Endodermal cell (in vitro differentiated cells): ENCODE measurements at regions not wholly inside any gene's neighbourhood (a gene's known extent, or its start where the extent isn't known, plus 50 kb on each side); places are given as distances from the start of the nearest gene placed in this dataset.

Experiments used
- DNase-seq: peaks from one replicate; pipeline ENCODE4 v3.0.0-alpha.2; 2017
- H3K27ac ChIP-seq: 2 replicates; pipeline ENCODE4 v1.5.1; 2013; ENCODE audit warnings: mild to moderate bottlenecking, low read depth, low read length, moderate library complexity
- H3K27me3 ChIP-seq: 2 replicates; pipeline ENCODE4 v1.6.1; 2013; ENCODE audit warnings: mild to moderate bottlenecking, low read length, moderate library complexity; ENCODE audit not compliant: insufficient read depth, control insufficient read depth, poor library complexity, severe bottlenecking
- H3K36me3 ChIP-seq: 2 replicates; pipeline ENCODE4 v1.7.0; 2013; ENCODE audit warnings: mild to moderate bottlenecking, low read length, moderate library complexity; ENCODE audit not compliant: control insufficient read depth, insufficient read depth
- H3K4me1 ChIP-seq: one replicate; pipeline ENCODE4 v1.7.0; 2013; ENCODE audit warnings: low read length; ENCODE audit not compliant: control insufficient read depth, insufficient read depth
- H3K4me3 ChIP-seq: 2 replicates; pipeline ENCODE4 v1.5.1; 2013; ENCODE audit warnings: mild to moderate bottlenecking, low read length, moderate library complexity
- H3K9ac ChIP-seq: 2 replicates; pipeline ENCODE4 v1.6.1; 2013; ENCODE audit warnings: mild to moderate bottlenecking, low read length, moderate library complexity; ENCODE audit not compliant: poor library complexity, severe bottlenecking; ENCODE audit errors: extremely low read depth
- H3K9me3 ChIP-seq: 2 replicates; pipeline ENCODE4 v1.6.1; 2013; ENCODE audit warnings: mild to moderate bottlenecking, low read length, moderate library complexity; ENCODE audit not compliant: control insufficient read depth
- H3K27ac Mint-ChIP-seq: 2 replicates; pipeline ENCODE4 v1.8.0; 2020; ENCODE audit warnings: mixed read lengths
- H3K27me3 Mint-ChIP-seq: 2 replicates; pipeline ENCODE4 v1.8.0; 2021; ENCODE audit warnings: mild to moderate bottlenecking, mixed read lengths; ENCODE audit not compliant: insufficient read depth
- H3K36me3 Mint-ChIP-seq: 2 replicates; pipeline ENCODE4 v1.8.0; 2020; ENCODE audit warnings: low read depth, mixed read lengths
- H3K4me1 Mint-ChIP-seq: 2 replicates; pipeline ENCODE4 v1.8.0; 2020; ENCODE audit warnings: mixed read lengths
- H3K4me3 Mint-ChIP-seq: 2 replicates; pipeline ENCODE4 v1.8.0; 2020; ENCODE audit warnings: mild to moderate bottlenecking, moderate library complexity, mixed read lengths
- H3K9me3 Mint-ChIP-seq: 2 replicates; pipeline ENCODE4 v1.8.0; 2020; ENCODE audit warnings: mild to moderate bottlenecking, mixed read lengths
- WGBS, 2 experiments: methylation state at CpG; one replicate each; pipeline versions ENCODE4 v1.1.5 to v1.1.7; 2013; ENCODE audit warnings: missing lambda C conversion rate in 2 of 2, mixed read lengths in 1 of 2; ENCODE audit not compliant: insufficient coverage in 1 of 2, insufficient read length in 1 of 2; 5-methylcytosine and 5-hydroxymethylcytosine counted together
- TF ChIP-seq, protein P1 (sequence below): fragments of 200-600 bp; sonication (generic); conservative IDR thresholded peaks from 2 replicates; pipeline ENCODE4 v1.5.0; 2021; ENCODE audit warnings: antibody characterized with exemption, mild to moderate bottlenecking

DNA sequence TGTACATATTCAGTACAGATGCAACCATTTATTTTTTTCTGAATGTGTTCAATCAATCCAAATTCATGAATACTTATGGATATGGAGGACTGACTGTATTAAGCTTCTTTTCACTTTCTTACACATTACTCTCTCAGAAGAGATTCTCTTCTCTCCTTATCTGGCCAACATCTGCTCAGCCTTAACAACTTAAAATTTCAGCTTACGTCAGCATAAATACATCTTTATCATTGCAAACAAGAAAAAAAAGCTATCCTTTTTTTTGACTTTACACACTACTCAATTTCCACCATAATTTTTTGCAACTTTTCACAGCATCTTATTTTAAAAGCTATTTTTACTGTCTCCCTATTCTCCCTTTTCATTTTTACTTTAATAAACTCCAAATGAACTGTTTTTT lies 80.9 kb upstream of the POT1 start:
- no peaks in the 10 kb centered on the region for H3K27me3 ChIP-seq
- no peak overlapping the region for H3K27ac ChIP-seq
- H3K4me1 ChIP-seq, result no peaks in the 10 kb centered on the region
- TF ChIP-seq, protein P1, sequence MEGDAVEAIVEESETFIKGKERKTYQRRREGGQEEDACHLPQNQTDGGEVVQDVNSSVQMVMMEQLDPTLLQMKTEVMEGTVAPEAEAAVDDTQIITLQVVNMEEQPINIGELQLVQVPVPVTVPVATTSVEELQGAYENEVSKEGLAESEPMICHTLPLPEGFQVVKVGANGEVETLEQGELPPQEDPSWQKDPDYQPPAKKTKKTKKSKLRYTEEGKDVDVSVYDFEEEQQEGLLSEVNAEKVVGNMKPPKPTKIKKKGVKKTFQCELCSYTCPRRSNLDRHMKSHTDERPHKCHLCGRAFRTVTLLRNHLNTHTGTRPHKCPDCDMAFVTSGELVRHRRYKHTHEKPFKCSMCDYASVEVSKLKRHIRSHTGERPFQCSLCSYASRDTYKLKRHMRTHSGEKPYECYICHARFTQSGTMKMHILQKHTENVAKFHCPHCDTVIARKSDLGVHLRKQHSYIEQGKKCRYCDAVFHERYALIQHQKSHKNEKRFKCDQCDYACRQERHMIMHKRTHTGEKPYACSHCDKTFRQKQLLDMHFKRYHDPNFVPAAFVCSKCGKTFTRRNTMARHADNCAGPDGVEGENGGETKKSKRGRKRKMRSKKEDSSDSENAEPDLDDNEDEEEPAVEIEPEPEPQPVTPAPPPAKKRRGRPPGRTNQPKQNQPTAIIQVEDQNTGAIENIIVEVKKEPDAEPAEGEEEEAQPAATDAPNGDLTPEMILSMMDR, result no peak
- WGBS, 2 experiments, result 92 to 100% methylated on average over 1 of the region's 1 CpG
- no peak for DNase-seq
- no peak overlapping the region for H3K4me3 ChIP-seq
- Mint-ChIP-seq H3K36me3 (no peaks in the 10 kb centered on the region), H3K27ac (no peak overlapping the region), H3K4me3 (no peak overlapping the region), H3K9me3 (no peaks in the 10 kb centered on the region), H3K27me3 (peaks cover 3% of the 10 kb centered on the region), H3K4me1 (no peaks in the 10 kb centered on the region)
- H3K9me3 ChIP-seq, result no peaks in the 10 kb centered on the region
- no peaks in the 10 kb centered on the region for H3K36me3 ChIP-seq
- H3K9ac ChIP-seq, result no peak overlapping the region

DNA sequence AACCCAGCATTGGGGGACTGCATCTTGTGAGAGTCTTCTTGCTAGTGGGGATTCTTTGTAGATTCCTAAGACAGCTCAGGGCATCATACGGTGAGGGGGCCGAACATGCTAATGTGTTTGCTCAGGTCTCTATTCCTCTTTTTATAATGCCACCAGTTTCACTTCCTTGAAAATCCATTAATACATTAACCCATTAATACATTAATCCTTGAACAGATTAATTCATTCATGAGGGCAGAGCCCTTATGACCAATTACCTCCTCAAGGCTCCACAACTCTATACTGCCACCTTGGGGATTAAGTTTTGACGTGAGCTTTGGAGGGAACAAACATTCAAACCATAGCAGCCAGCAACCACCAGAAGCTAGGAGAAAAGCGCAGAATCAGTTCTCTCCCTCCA lies 67.2 kb upstream of the POT1 start:
- H3K27ac ChIP-seq, result no peak overlapping the region
- TF ChIP-seq, protein P1, result peak; percentile 60
- 81% methylated on average over 4 of the region's 4 CpGs; no CpG with 5 or more reads in 1 of the 2 experiments for WGBS, 2 experiments
- H3K4me1 ChIP-seq, result no peaks in the 10 kb centered on the region
- H3K4me1 Mint-ChIP-seq, result peaks cover 9% of the 10 kb centered on the region
- DNase-seq, result peak; percentile 55
- no peak overlapping the region for H3K27ac Mint-ChIP-seq
- peaks cover 29% of the 10 kb centered on the region for H3K9me3 Mint-ChIP-seq
- no peaks in the 10 kb centered on the region for H3K27me3 Mint-ChIP-seq
- H3K36me3 ChIP-seq, result no peaks in the 10 kb centered on the region
- no peaks in the 10 kb centered on the region for H3K27me3 ChIP-seq
- H3K4me3 ChIP-seq, result no peak overlapping the region
- no peak overlapping the region for H3K4me3 Mint-ChIP-seq
- H3K9me3 ChIP-seq, result peaks cover 29% of the 10 kb centered on the region
- peaks cover 2% of the 10 kb centered on the region for H3K36me3 Mint-ChIP-seq
- no peak overlapping the region for H3K9ac ChIP-seq

DNA sequence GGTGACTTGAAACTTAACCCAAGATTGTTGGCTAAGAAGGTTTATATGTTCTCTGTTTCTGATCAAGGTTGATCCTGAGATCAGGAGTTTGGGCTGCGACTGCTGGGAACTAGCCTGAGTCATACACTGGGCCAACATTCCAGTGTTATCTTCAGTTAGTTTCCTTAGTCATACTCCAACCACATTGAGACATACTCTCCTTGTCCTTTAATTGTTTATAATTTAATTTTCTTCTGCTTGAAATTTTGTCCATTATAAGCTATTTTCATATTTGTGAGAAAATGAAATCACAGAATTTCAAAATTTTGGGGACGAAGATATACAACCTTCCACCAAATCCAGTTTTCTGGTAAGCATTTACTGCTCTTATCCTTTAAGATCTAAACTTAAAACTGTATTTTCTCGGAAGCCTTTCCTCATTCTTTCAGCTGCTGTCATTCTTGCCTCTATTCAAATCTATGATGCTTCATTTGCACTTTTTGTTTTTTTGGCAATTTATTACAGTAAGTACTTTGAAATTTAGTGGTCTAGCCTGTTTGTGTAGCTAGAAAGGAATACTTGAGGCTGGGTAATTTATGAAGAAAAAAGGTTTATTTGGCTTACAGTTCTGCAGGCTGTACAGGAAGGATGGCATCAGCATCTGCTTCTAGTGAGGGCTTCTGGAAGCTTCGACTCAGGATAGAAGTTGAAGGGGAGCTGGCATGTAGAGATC lies 63.4 kb upstream of the POT1 start:
- H3K36me3 Mint-ChIP-seq, result no peaks in the 10 kb centered on the region
- Histone ChIP-seq H3K27me3 (no peaks in the 10 kb centered on the region), H3K9me3 (peaks cover 9% of the 10 kb centered on the region), H3K36me3 (no peaks in the 10 kb centered on the region), H3K4me1 (no peaks in the 10 kb centered on the region), H3K4me3 (no peak overlapping the region), H3K27ac (no peak overlapping the region), H3K9ac (no peak overlapping the region)
- DNase-seq, result no peak
- H3K4me1 Mint-ChIP-seq, result peaks cover 9% of the 10 kb centered on the region
- H3K4me3 Mint-ChIP-seq, result no peak overlapping the region
- H3K9me3 Mint-ChIP-seq, result peaks cover 8% of the 10 kb centered on the region
- TF ChIP-seq, protein P1, result no peak
- H3K27me3 Mint-ChIP-seq, result no peaks in the 10 kb centered on the region
- H3K27ac Mint-ChIP-seq, result peak overlapping the region; percentile 3
- WGBS, 2 experiments, result 78 to 100% methylated on average over 3 to 4 of the region's 4 CpGs
